KMS-11 (cell line): ENCODE measurements at regions not wholly inside any gene's neighbourhood (a gene's known extent, or its start where the extent isn't known, plus 50 kb on each side); places are given as distances from the start of the nearest gene placed in this dataset.

ENCODE experiments used
- H2AFZ ChIP-seq: fragments of 200-600 bp; sonication (generic); 2 replicates; pipeline ENCODE4 v1.6.1; 2016; ENCODE audit warnings: antibody characterized with exemption, mixed run types, low read depth
- H3K27ac ChIP-seq: fragments of 200-600 bp; sonication (generic); 2 replicates; pipeline ENCODE4 v1.6.1; 2016; ENCODE audit warnings: mild to moderate bottlenecking, mixed run types
- H3K27me3 ChIP-seq: fragments of 200-600 bp; sonication (generic); 2 replicates; pipeline ENCODE4 v1.6.1; 2017; ENCODE audit warnings: mild to moderate bottlenecking, low read depth, mixed run types, moderate library complexity; ENCODE audit not compliant: insufficient read depth
- H3K36me3 ChIP-seq: fragments of 200-600 bp; sonication (generic); 2 replicates; pipeline ENCODE4 v1.6.1; 2017; ENCODE audit warnings: mild to moderate bottlenecking, mixed run types; ENCODE audit not compliant: insufficient read depth
- H3K4me1 ChIP-seq: fragments of 200-600 bp; sonication (generic); 2 replicates; pipeline ENCODE4 v1.6.1; 2016; ENCODE audit warnings: mild to moderate bottlenecking, low read depth, mixed run types; ENCODE audit not compliant: poor library complexity, severe bottlenecking
- H3K4me2 ChIP-seq: fragments of 200-600 bp; sonication (generic); 2 replicates; pipeline ENCODE4 v1.7.0; 2016; ENCODE audit warnings: mild to moderate bottlenecking, mixed run types
- H3K4me3 ChIP-seq: fragments of 200-600 bp; sonication (generic); IDR thresholded peaks from 2 replicates; pipeline ENCODE4 v1.6.1; 2017; ENCODE audit warnings: low read depth, low read length, mixed read lengths; ENCODE audit not compliant: insufficient read depth
- H3K79me2 ChIP-seq: fragments of 200-600 bp; sonication (generic); 2 replicates; pipeline ENCODE4 v1.6.1; 2016; ENCODE audit warnings: low read depth, mixed run types; ENCODE audit not compliant: insufficient read depth
- H3K9ac ChIP-seq: fragments of 200-600 bp; sonication (generic); 2 replicates; pipeline ENCODE4 v1.6.1; 2016; ENCODE audit warnings: mild to moderate bottlenecking, mixed run types
- H4K20me1 ChIP-seq: fragments of 200-600 bp; sonication (generic); 2 replicates; pipeline ENCODE4 v1.6.1; 2016; ENCODE audit warnings: mild to moderate bottlenecking, mixed run types; ENCODE audit not compliant: insufficient read depth
- TF ChIP-seq, protein P1 (sequence below): fragments of 200-600 bp; sonication (generic); conservative IDR thresholded peaks from 2 replicates; pipeline ENCODE4 v1.6.1; 2017; ENCODE audit warnings: low read depth, mild to moderate bottlenecking, antibody characterized with exemption, low read length, moderate library complexity, mixed read lengths

DNA sequence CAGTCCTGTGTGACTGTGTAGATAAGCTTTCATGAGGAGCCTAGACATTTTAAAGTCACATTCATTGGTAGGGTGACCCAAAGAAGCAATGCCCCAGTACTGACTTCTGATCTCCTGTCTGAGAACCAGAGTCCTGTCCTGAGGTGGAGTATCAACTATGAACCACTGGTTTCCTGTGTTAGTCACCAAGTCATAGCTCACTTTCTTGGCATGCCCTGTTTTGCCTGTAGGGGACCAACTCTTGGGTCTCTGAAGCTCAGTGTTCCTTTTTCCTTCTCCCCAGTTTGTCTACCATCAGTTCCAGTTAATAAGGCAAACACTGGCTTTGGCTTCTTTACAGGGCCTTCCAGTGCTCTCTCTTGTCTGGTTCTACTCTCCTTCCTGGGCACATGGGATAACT lies 97.4 kb downstream of the C12orf75 start:
- Histone ChIP-seq H3K79me2 (no peaks in the 10 kb centered on the region), H4K20me1 (no peaks in the 10 kb centered on the region), H3K4me2 (no peak overlapping the region), H2AFZ (no peak overlapping the region), H3K27ac (no peak overlapping the region), H3K36me3 (no peaks in the 10 kb centered on the region), H3K27me3 (no peaks in the 10 kb centered on the region), H3K4me1 (no peaks in the 10 kb centered on the region), H3K9ac (no peak overlapping the region), H3K4me3 (no peak overlapping the region)
- TF ChIP-seq, protein P1, sequence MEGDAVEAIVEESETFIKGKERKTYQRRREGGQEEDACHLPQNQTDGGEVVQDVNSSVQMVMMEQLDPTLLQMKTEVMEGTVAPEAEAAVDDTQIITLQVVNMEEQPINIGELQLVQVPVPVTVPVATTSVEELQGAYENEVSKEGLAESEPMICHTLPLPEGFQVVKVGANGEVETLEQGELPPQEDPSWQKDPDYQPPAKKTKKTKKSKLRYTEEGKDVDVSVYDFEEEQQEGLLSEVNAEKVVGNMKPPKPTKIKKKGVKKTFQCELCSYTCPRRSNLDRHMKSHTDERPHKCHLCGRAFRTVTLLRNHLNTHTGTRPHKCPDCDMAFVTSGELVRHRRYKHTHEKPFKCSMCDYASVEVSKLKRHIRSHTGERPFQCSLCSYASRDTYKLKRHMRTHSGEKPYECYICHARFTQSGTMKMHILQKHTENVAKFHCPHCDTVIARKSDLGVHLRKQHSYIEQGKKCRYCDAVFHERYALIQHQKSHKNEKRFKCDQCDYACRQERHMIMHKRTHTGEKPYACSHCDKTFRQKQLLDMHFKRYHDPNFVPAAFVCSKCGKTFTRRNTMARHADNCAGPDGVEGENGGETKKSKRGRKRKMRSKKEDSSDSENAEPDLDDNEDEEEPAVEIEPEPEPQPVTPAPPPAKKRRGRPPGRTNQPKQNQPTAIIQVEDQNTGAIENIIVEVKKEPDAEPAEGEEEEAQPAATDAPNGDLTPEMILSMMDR, result no peak

DNA sequence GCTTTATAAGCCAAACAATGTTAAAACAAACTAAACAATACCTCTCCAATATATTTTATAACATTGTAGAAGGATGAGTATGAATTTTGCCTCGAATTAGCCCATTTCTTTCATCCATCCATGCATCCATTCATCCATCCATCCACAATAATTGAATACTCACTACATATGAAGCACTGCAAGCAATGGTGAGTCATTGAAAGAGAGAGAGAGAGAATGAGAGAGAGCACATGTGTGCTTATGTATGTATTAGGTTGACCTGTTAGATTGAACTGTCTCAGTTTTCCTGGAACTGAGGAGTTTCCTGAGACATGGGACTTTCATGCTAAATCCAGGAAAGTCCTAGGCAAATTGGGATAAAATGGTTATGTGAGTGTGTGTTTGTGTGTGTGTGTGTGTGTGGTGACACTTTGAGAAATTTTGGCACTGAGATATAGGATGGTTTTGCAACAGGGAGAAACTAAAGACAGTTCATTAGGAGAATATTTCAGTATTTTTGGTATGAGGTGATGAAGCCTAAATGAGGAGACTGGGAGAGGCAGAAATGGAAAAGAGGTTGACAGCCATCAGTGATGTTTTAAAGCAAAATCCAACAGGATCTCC lies 98.4 kb downstream of the C12orf75 start:
- no peak overlapping the region for H3K9ac ChIP-seq
- H3K4me2 ChIP-seq, result no peak overlapping the region
- no peaks in the 10 kb centered on the region for H3K27me3 ChIP-seq
- no peaks in the 10 kb centered on the region for H3K4me1 ChIP-seq
- no peaks in the 10 kb centered on the region for H3K79me2 ChIP-seq
- H3K4me3 ChIP-seq, result no peak overlapping the region
- no peak overlapping the region for H3K27ac ChIP-seq
- H3K36me3 ChIP-seq, result no peaks in the 10 kb centered on the region
- no peak overlapping the region for H2AFZ ChIP-seq
- no peaks in the 10 kb centered on the region for H4K20me1 ChIP-seq
- TF ChIP-seq, protein P1, result no peak

DNA sequence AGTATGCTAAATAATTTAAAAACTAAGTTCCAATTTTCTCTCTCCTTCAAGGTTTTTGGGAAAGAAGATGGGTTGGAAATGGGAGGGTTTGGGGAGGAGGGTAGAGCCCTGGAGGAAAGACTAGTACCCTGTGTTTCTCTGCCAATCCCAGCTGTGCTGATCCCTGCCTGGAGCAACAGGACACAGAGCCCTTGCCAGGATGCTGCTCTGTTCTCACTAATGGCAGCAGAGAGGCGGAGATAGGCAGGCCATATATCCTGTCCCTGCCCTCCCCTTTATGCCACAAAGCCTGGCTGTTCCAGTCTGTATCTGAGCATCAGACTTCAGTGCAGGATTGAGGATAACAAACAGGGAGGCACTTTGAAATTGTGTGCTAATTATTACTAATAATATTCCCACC lies 99.0 kb downstream of the C12orf75 start:
- H2AFZ ChIP-seq, result no peak overlapping the region
- H3K4me2 ChIP-seq, result no peak overlapping the region
- H3K4me3 ChIP-seq, result no peak overlapping the region
- H3K27me3 ChIP-seq, result no peaks in the 10 kb centered on the region
- TF ChIP-seq, protein P1, result no peak
- no peak overlapping the region for H3K9ac ChIP-seq
- H3K27ac ChIP-seq, result no peak overlapping the region
- no peaks in the 10 kb centered on the region for H3K36me3 ChIP-seq
- H3K4me1 ChIP-seq, result no peaks in the 10 kb centered on the region
- H4K20me1 ChIP-seq, result no peaks in the 10 kb centered on the region
- H3K79me2 ChIP-seq, result no peaks in the 10 kb centered on the region

DNA sequence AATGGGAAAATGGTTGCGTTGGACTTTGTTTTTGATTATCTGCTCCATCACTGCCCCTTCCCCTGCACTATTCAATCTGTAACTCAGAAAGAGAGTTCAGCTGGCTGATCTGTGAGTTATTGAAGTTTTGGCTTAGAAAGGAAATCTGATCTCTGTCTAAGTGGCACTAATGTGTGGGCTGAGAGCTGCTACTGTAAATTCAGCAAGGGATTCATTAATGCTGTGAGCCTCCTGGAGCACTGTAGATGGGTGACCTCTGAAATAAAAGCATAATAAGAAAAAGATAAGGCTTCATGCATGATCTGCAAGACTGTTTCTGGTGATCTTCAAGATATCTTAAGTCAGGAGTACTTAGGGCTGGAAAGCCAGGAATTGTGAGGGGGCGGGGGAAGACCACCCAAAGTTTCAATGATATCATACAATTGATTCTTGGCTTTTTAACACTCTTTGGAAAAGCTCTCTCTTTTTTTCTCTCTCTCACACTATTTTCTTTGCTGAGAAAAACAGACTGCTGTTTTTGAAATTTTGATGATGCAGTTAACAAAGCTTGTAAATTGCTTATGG lies 101.1 kb downstream of the C12orf75 start:
- no peak overlapping the region for H2AFZ ChIP-seq
- H3K79me2 ChIP-seq, result no peaks in the 10 kb centered on the region
- no peaks in the 10 kb centered on the region for H3K4me1 ChIP-seq
- H3K4me3 ChIP-seq, result no peak overlapping the region
- H3K4me2 ChIP-seq, result no peak overlapping the region
- H3K27ac ChIP-seq, result no peak overlapping the region
- no peaks in the 10 kb centered on the region for H3K36me3 ChIP-seq
- no peaks in the 10 kb centered on the region for H4K20me1 ChIP-seq
- no peak overlapping the region for H3K9ac ChIP-seq
- TF ChIP-seq, protein P1, result no peak
- no peaks in the 10 kb centered on the region for H3K27me3 ChIP-seq
